Chondrocyte (in vitro differentiated cells): ENCODE measurements at regions not wholly inside any gene's neighbourhood (a gene's known extent, or its start where the extent isn't known, plus 50 kb on each side); places are given as distances from the start of the nearest gene placed in this dataset.
"Not testable (repeated sequence)": the region's sequence is repeated elsewhere in the genome, so short reads cannot be mapped to it uniquely, and the experiment has no call there.

Experiments used
- DNase-seq: peaks from one replicate; pipeline ENCODE4 v3.0.0; 2021; ENCODE audit warnings: mixed read lengths, low spot score
- H3K27ac Mint-ChIP-seq: one replicate; pipeline ENCODE4 v1.8.0; 2021; ENCODE audit warnings: mild to moderate bottlenecking, moderate library complexity, mixed read lengths; ENCODE audit not compliant: unreplicated experiment
- H3K27me3 Mint-ChIP-seq: 2 replicates; pipeline ENCODE4 v1.8.0; 2021; ENCODE audit warnings: low read depth, mixed read lengths
- H3K36me3 Mint-ChIP-seq: 2 replicates; pipeline ENCODE4 v1.8.0; 2021; ENCODE audit warnings: low read depth, mixed read lengths
- H3K4me1 Mint-ChIP-seq: 2 replicates; pipeline ENCODE4 v1.8.0; 2021; ENCODE audit warnings: low read depth, mild to moderate bottlenecking, mixed read lengths
- H3K4me3 Mint-ChIP-seq: one replicate; pipeline ENCODE4 v1.8.0; 2021; ENCODE audit warnings: mild to moderate bottlenecking, moderate library complexity, mixed read lengths; ENCODE audit not compliant: unreplicated experiment
- H3K9me3 Mint-ChIP-seq: 2 replicates; pipeline ENCODE4 v1.8.0; 2021; ENCODE audit warnings: low read depth, mixed read lengths
- TF ChIP-seq, protein P1 (sequence below): fragments of 200-600 bp; sonication (generic); IDR thresholded peaks from 2 replicates; pipeline ENCODE4 v1.5.0; 2021; ENCODE audit warnings: antibody characterized with exemption, mild to moderate bottlenecking, moderate library complexity

DNA sequence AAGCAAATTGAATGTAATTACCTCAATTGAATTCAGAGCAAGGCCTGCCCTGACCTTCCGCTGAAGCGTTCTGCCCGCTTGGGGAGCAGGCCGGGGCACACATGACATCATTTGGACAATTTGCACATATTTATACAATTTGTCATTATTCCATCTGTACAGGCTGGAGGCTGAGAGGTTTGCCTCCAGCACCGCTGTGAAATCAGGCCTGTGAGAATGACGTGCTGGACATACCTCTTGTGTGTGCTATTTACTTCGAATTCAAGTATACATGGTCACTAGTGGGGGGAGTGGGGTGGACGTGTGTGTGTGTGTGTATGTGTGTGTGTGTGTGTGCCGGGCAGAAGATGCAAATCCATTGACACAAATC lies 285.6 kb downstream of the SHOX start:
- DNase-seq = no peak
- Mint-ChIP-seq H3K4me1 (peaks cover 9% of the 10 kb centered on the region), H3K27me3 (peaks cover 4% of the 10 kb centered on the region), H3K27ac (no peak overlapping the region), H3K36me3 (no peaks in the 10 kb centered on the region), H3K4me3 (no peak overlapping the region), H3K9me3 (no peaks in the 10 kb centered on the region)
- TF ChIP-seq, protein P1, sequence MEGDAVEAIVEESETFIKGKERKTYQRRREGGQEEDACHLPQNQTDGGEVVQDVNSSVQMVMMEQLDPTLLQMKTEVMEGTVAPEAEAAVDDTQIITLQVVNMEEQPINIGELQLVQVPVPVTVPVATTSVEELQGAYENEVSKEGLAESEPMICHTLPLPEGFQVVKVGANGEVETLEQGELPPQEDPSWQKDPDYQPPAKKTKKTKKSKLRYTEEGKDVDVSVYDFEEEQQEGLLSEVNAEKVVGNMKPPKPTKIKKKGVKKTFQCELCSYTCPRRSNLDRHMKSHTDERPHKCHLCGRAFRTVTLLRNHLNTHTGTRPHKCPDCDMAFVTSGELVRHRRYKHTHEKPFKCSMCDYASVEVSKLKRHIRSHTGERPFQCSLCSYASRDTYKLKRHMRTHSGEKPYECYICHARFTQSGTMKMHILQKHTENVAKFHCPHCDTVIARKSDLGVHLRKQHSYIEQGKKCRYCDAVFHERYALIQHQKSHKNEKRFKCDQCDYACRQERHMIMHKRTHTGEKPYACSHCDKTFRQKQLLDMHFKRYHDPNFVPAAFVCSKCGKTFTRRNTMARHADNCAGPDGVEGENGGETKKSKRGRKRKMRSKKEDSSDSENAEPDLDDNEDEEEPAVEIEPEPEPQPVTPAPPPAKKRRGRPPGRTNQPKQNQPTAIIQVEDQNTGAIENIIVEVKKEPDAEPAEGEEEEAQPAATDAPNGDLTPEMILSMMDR = no peak

DNA sequence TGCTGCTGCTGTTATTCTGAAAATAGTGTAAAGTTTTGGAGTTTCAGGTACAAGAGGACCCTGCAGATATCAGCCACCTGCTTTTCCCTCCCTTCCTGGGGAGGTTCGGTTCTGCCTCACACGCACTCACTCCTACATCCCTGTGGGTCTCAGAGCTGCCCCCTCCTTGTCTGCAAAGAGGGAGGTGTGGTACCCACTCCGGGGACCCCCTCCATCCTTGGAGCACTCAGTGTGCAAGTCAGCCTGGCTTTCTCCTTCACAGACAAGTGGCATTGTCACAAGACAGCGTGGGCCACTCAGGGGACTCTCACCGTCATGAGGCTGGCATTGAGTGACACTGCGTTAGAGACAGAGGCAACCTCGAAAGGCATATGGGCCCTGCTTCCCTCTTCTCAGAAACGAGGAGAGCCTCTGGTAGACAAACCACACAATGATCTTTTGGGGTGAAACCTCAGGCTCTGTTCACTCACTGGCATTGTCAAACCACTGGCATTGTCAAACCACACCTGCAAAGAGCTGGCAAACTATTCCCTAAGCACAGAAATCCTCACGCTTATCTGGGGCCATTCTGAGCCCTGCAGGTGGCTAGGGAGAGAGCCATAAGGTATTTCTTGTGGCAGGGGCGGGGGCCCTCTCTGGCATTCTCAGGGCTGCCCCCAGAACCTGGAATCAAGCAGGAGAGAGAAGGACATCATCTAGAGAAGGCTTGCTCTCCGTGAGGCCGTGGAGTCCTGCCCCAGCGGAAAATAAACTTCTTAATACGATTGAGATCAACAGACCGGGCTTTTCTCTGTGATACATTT lies 285.0 kb downstream of the SHOX start:
- DNase-seq = no peak
- H3K27me3 Mint-ChIP-seq = peaks cover 4% of the 10 kb centered on the region
- H3K4me1 Mint-ChIP-seq = peaks cover 9% of the 10 kb centered on the region
- H3K4me3 Mint-ChIP-seq = no peak overlapping the region
- H3K27ac Mint-ChIP-seq = no peak overlapping the region
- TF ChIP-seq, protein P1 = no peak
- no peaks in the 10 kb centered on the region for H3K9me3 Mint-ChIP-seq
- H3K36me3 Mint-ChIP-seq = no peaks in the 10 kb centered on the region

DNA sequence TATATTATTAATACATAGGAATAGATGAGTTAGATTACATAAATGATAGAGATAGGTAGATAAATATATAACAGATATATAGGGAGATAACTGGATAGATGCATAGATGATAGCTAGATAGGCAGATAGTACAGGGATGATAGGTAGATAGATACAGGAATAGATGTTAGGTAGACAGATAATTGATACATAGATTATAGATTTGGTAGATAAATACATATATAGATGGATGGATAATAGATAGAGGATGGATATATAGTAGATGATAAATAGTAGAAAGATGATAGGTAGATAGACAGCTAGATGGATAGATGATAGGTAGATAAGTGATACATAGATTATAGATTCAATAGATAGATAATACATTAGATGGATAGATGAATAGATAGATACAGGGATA lies 283.6 kb downstream of the SHOX start:
- Mint-ChIP-seq H3K9me3 (peaks cover 1% of the 10 kb centered on the region), H3K36me3 (no peaks in the 10 kb centered on the region), H3K4me1 (no peaks in the 10 kb centered on the region), H3K27ac (no peak overlapping the region), H3K4me3 (no peak overlapping the region), H3K27me3 (peaks cover 4% of the 10 kb centered on the region)
- no peak for DNase-seq
- TF ChIP-seq, protein P1 = no peak

DNA sequence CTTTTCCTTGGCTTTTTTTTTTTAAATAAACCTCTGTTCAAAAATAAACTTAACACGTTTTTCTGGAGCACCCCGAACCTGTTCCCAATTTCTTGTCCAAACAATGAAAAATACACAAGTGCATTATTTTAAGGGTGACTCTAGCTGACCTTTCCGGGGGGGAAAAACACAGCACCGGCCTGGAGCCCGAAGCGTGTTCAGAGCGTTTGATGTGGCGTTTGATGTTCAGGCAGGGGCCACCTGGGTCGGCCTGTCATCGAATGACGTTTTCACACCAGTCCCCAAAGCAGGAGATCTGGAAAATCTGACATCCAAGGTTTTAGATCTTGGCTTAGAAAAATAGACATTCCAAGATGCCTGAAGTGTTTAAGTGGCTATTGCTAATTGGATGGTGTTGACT lies 282.1 kb downstream of the SHOX start:
- Mint-ChIP-seq H3K4me3 (no peak overlapping the region), H3K27ac (no peak overlapping the region), H3K9me3 (peaks cover 4% of the 10 kb centered on the region), H3K36me3 (no peaks in the 10 kb centered on the region), H3K4me1 (no peaks in the 10 kb centered on the region), H3K27me3 (peaks cover 4% of the 10 kb centered on the region)
- DNase-seq = no peak
- TF ChIP-seq, protein P1 = no peak

DNA sequence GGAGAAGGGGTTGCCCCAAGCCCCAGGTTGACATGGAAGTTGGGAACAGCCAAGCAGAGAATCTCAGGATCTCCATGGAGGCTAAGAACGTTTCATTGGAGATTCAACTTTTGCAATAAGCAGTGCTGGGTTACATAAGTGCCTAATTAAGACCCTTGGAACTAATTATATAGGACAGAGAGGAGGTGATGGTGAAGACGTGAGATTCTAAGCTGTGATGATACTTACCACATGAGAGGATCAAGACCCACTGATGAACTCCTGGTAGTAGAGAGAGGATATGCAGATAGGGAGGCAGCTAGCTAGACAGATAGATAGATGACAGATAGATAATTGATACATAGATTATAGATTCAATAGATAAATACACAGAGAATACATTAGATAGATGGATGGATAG lies 278.5 kb downstream of the SHOX start:
- H3K4me3 Mint-ChIP-seq, H3K27ac Mint-ChIP-seq, H3K27me3 Mint-ChIP-seq, H3K9me3 Mint-ChIP-seq, H3K4me1 Mint-ChIP-seq, H3K36me3 Mint-ChIP-seq, DNase-seq: not testable (repeated sequence)

DNA sequence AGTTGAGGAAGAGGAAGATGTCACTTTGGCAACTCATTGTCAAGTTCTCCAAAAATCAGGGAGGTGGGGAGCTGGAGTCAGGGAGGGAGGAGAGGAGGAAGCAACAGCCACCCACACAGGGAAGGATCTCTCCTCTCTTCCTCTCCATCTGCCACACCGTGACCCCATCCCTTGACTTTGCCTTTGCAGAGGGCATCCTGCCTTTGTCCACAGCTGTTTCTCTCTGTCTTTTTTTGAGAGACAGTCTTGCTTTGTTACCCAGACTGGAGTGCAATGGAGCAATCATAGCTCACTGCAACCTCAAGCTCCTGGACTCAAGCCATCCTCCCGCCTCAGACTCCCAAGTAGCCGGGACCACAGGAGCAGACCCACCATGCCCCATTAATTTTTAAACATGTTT lies 276.0 kb downstream of the SHOX start:
- no peaks in the 10 kb centered on the region for H3K4me1 Mint-ChIP-seq
- peaks cover 4% of the 10 kb centered on the region for H3K9me3 Mint-ChIP-seq
- TF ChIP-seq, protein P1 = no peak
- H3K36me3 Mint-ChIP-seq = no peaks in the 10 kb centered on the region
- no peak overlapping the region for H3K4me3 Mint-ChIP-seq
- H3K27me3 Mint-ChIP-seq = no peaks in the 10 kb centered on the region
- H3K27ac Mint-ChIP-seq = no peak overlapping the region
- no peak for DNase-seq
